Embryonic facial prominence (tissue), 1 donor: ENCODE measurements at regions not wholly inside any gene's neighbourhood (a gene's known extent, or its start where the extent isn't known, plus 50 kb on each side); places are given as distances from the start of the nearest gene placed in this dataset.
"Not testable (repeated sequence)": the region's sequence is repeated elsewhere in the genome, so short reads cannot be mapped to it uniquely, and the experiment has no call there.

Experiments used
- DNase-seq: peaks from one replicate; pipeline ENCODE4 v3.0.0-alpha.2; 2016; ENCODE audit errors: extremely low spot score

GRCh38 chr3:106075731-106076130, 206.9 kb upstream of the CBLB start:
- DNase-seq = not testable (repeated sequence)

- no peak for DNase-seq
Measured at GRCh38 chr3:106078635-106079034, 209.8 kb upstream of the CBLB start.

GRCh38 chr3:106082616-106083015, 213.8 kb upstream of the CBLB start:
- no peak for DNase-seq

GRCh38 chr3:106083207-106083606, 214.4 kb upstream of the CBLB start:
- no peak for DNase-seq

GRCh38 chr3:106083854-106084253, 215.0 kb upstream of the CBLB start:
- DNase-seq = no peak

GRCh38 chr3:106086038-106086437, 217.2 kb upstream of the CBLB start:
- DNase-seq = no peak

- no peak for DNase-seq
Measured at GRCh38 chr3:106086636-106087035, 217.8 kb upstream of the CBLB start.

GRCh38 chr3:106088304-106088703, 219.5 kb upstream of the CBLB start:
- DNase-seq = no peak

GRCh38 chr3:106088899-106089298, 220.1 kb upstream of the CBLB start:
- no peak for DNase-seq

GRCh38 chr3:106089806-106090205, 221.0 kb upstream of the CBLB start:
- no peak for DNase-seq

GRCh38 chr3:106092792-106093191, 224.0 kb upstream of the CBLB start:
- DNase-seq = no peak

GRCh38 chr3:106093616-106094015, 224.8 kb upstream of the CBLB start:
- DNase-seq = no peak

GRCh38 chr3:106097817-106098435, 229.1 kb upstream of the CBLB start:
- DNase-seq = no peak

- no peak for DNase-seq
Measured at GRCh38 chr3:106103383-106103782, 234.6 kb upstream of the CBLB start.

GRCh38 chr3:106104078-106104477, 235.3 kb upstream of the CBLB start:
- DNase-seq = no peak

GRCh38 chr3:106108925-106109324, 240.1 kb upstream of the CBLB start:
- DNase-seq = no peak

- not testable (repeated sequence) for DNase-seq
Measured at GRCh38 chr3:106112561-106112960, 243.7 kb upstream of the CBLB start.

GRCh38 chr3:106113747-106114146, 244.9 kb upstream of the CBLB start:
- no peak for DNase-seq

GRCh38 chr3:106114220-106114619, 245.4 kb upstream of the CBLB start:
- DNase-seq = no peak

GRCh38 chr3:106114848-106115247, 246.0 kb upstream of the CBLB start:
- DNase-seq = no peak

GRCh38 chr3:106115557-106115956, 246.7 kb upstream of the CBLB start:
- DNase-seq = no peak

GRCh38 chr3:106116733-106117489, 248.1 kb upstream of the CBLB start:
- no peak for DNase-seq

- DNase-seq = no peak
Measured at GRCh38 chr3:106117490-106117858, 248.7 kb upstream of the CBLB start.
